Astrocyte (in vitro differentiated cells and primary cell): ENCODE measurements at regions not wholly inside any gene's neighbourhood (a gene's known extent, or its start where the extent isn't known, plus 50 kb on each side); places are given as distances from the start of the nearest gene placed in this dataset.
A peak's percentile ranks its signal among the peaks of the same experiment; 100 is the strongest.

Experiments used
- DNase-seq: peaks from one replicate; pipeline ENCODE4 v3.0.0-alpha.2; 2010; ENCODE audit warnings: low read depth
- FAIRE-seq: peaks from 2 replicates; lab custom pipeline; 2011; peaks lifted over from hg19 to GRCh38; lab: Jason Lieb, UNC
- H2AFZ ChIP-seq: 2 replicates; pipeline ENCODE4 v1.6.0; 2012; ENCODE audit warnings: low read depth, low read length, inconsistent platforms
- H3K27ac ChIP-seq: 2 replicates; pipeline ENCODE4 v1.5.1; 2011; ENCODE audit warnings: low read depth, low read length, inconsistent platforms
- H3K27me3 ChIP-seq: 2 replicates; pipeline ENCODE4 v1.6.0; 2011; ENCODE audit warnings: low read length, inconsistent platforms; ENCODE audit not compliant: insufficient read depth
- H3K36me3 ChIP-seq: 2 replicates; pipeline ENCODE4 v1.5.1; 2011; ENCODE audit warnings: low read length, inconsistent platforms; ENCODE audit not compliant: insufficient read depth
- H3K4me1 ChIP-seq: 2 replicates; pipeline ENCODE4 v1.5.1; 2011; ENCODE audit warnings: low read length, inconsistent platforms; ENCODE audit not compliant: insufficient read depth
- H3K4me2 ChIP-seq: 2 replicates; pipeline ENCODE4 v1.6.0; 2012; ENCODE audit warnings: low read length, inconsistent platforms
- H3K4me3 ChIP-seq: 2 replicates; pipeline ENCODE4 v1.5.1; 2011; ENCODE audit warnings: low read depth, mild to moderate bottlenecking, low read length, inconsistent platforms; ENCODE audit not compliant: insufficient read depth
- H3K79me2 ChIP-seq: 2 replicates; pipeline ENCODE4 v1.6.0; 2012; ENCODE audit warnings: mild to moderate bottlenecking, low read length, inconsistent platforms; ENCODE audit not compliant: insufficient read depth
- H3K9ac ChIP-seq: 2 replicates; pipeline ENCODE4 v1.6.0; 2012; ENCODE audit warnings: mild to moderate bottlenecking, low read length, inconsistent platforms
- H3K9me3 ChIP-seq: 2 replicates; pipeline ENCODE4 v1.5.1; 2012; ENCODE audit warnings: low read depth, mild to moderate bottlenecking, low read length, inconsistent platforms; ENCODE audit not compliant: insufficient read depth
- H4K20me1 ChIP-seq: 2 replicates; pipeline ENCODE4 v1.6.0; 2012; ENCODE audit warnings: low read length, inconsistent platforms; ENCODE audit not compliant: insufficient read depth
- H3K27ac Mint-ChIP-seq: one replicate; pipeline ENCODE4 v1.8.0; 2021; ENCODE audit warnings: mild to moderate bottlenecking, mixed read lengths; ENCODE audit not compliant: unreplicated experiment
- H3K27me3 Mint-ChIP-seq: one replicate; pipeline ENCODE4 v1.8.0; 2021; ENCODE audit warnings: low read depth, mixed read lengths; ENCODE audit not compliant: unreplicated experiment
- H3K36me3 Mint-ChIP-seq: one replicate; pipeline ENCODE4 v1.8.0; 2021; ENCODE audit warnings: low read depth, mixed read lengths; ENCODE audit not compliant: unreplicated experiment
- H3K4me1 Mint-ChIP-seq: one replicate; pipeline ENCODE4 v1.8.0; 2021; ENCODE audit warnings: low read depth, mixed read lengths; ENCODE audit not compliant: unreplicated experiment
- H3K4me3 Mint-ChIP-seq: one replicate; pipeline ENCODE4 v1.8.0; 2021; ENCODE audit warnings: mild to moderate bottlenecking, moderate library complexity, mixed read lengths; ENCODE audit not compliant: unreplicated experiment
- H3K9me3 Mint-ChIP-seq: one replicate; pipeline ENCODE4 v1.8.0; 2021; ENCODE audit warnings: mild to moderate bottlenecking, mixed read lengths; ENCODE audit not compliant: unreplicated experiment
- EZH2 ChIP-seq: IDR thresholded peaks from 2 replicates; pipeline ENCODE4 v1.6.1; 2012; ENCODE audit warnings: mild to moderate bottlenecking, low read length, inconsistent platforms; ENCODE audit not compliant: insufficient read depth
- TF ChIP-seq, protein P1 (sequence below): IDR thresholded peaks from 2 replicates; pipeline ENCODE4 v1.5.1; 2011; ENCODE audit warnings: low read depth, mild to moderate bottlenecking, inconsistent platforms, low read length, moderate library complexity; ENCODE audit not compliant: insufficient read depth

DNA sequence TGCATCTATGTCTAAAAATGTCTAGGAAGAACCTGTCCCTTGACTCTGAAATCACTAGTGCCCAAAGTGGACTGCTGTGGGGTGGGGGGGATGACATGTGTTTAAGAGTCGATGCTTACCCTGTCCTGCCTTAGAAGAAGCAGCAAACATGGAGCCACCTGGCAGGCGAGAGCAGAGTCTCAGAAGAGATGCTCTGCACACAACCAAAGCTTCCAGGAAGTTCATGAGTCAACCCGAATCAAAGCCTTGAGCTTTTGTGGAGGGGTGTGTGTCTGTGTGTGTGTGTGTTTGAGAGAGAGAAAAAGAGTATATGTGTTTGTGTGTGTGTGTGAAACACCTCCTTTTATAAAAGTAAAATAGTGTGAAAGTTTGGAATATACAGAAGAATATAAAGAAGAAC, 269.9 kb downstream of the ALDH8A1 start:
- no peaks in the 10 kb centered on the region for H3K9me3 Mint-ChIP-seq
- Histone ChIP-seq H3K79me2 (no peaks in the 10 kb centered on the region), H3K4me2 (no peak overlapping the region), H3K9me3 (no peaks in the 10 kb centered on the region), H3K9ac (no peak overlapping the region), H4K20me1 (no peaks in the 10 kb centered on the region), H2AFZ (no peak overlapping the region), H3K36me3 (no peaks in the 10 kb centered on the region), H3K27me3 (no peaks in the 10 kb centered on the region), H3K4me1 (peaks cover 15% of the 10 kb centered on the region), H3K4me3 (no peak overlapping the region), H3K27ac (no peak overlapping the region)
- H3K4me3 Mint-ChIP-seq: no peak overlapping the region
- peak overlapping the region; percentile 31 for H3K27ac Mint-ChIP-seq
- peaks cover 12% of the 10 kb centered on the region for H3K4me1 Mint-ChIP-seq
- no peak for TF ChIP-seq EZH2
- TF ChIP-seq, protein P1, sequence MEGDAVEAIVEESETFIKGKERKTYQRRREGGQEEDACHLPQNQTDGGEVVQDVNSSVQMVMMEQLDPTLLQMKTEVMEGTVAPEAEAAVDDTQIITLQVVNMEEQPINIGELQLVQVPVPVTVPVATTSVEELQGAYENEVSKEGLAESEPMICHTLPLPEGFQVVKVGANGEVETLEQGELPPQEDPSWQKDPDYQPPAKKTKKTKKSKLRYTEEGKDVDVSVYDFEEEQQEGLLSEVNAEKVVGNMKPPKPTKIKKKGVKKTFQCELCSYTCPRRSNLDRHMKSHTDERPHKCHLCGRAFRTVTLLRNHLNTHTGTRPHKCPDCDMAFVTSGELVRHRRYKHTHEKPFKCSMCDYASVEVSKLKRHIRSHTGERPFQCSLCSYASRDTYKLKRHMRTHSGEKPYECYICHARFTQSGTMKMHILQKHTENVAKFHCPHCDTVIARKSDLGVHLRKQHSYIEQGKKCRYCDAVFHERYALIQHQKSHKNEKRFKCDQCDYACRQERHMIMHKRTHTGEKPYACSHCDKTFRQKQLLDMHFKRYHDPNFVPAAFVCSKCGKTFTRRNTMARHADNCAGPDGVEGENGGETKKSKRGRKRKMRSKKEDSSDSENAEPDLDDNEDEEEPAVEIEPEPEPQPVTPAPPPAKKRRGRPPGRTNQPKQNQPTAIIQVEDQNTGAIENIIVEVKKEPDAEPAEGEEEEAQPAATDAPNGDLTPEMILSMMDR: no peak
- no peaks in the 10 kb centered on the region for H3K36me3 Mint-ChIP-seq
- H3K27me3 Mint-ChIP-seq: no peaks in the 10 kb centered on the region
- DNase-seq: no peak
- no peak for FAIRE-seq

DNA sequence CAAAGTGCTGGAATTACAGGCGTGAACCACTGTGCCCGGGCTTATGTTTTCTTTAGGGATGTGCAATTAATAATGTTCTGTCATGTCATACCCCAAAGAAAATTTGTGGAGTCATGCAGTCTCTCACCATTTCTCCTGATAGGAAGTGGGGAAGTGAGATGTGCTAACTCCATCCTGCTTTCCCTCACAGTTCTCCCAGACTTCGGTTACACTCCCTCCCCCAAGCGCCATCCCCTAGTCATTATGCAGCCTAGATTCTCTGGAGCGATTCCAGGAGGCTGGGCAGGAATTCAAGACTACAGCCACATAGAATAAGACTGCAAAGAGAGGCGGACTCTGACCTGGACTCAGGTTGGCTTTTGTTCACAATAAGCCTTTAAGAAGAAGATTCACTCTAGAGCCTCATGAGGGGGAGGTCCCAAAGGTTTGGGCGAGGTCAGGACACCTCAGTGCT, 271.4 kb downstream of the ALDH8A1 start:
- H3K4me3 Mint-ChIP-seq: no peak overlapping the region
- H3K4me1 ChIP-seq: peaks cover 12% of the 10 kb centered on the region
- H2AFZ ChIP-seq: peak overlapping the region; percentile 43
- H3K4me2 ChIP-seq: peak overlapping the region; percentile 28
- H3K4me3 ChIP-seq: no peak overlapping the region
- H3K79me2 ChIP-seq: no peaks in the 10 kb centered on the region
- no peaks in the 10 kb centered on the region for H3K36me3 Mint-ChIP-seq
- DNase-seq (peak; percentile 80), FAIRE-seq (no peak)
- TF ChIP-seq EZH2: no peak
- TF ChIP-seq, protein P1: no peak
- H3K27ac ChIP-seq: no peak overlapping the region
- no peaks in the 10 kb centered on the region for H3K27me3 Mint-ChIP-seq
- no peaks in the 10 kb centered on the region for H3K9me3 Mint-ChIP-seq
- H3K9ac ChIP-seq: no peak overlapping the region
- no peaks in the 10 kb centered on the region for H3K9me3 ChIP-seq
- no peaks in the 10 kb centered on the region for H3K27me3 ChIP-seq
- no peak overlapping the region for H3K27ac Mint-ChIP-seq
- H3K4me1 Mint-ChIP-seq: peaks cover 16% of the 10 kb centered on the region
- H3K36me3 ChIP-seq: no peaks in the 10 kb centered on the region
- H4K20me1 ChIP-seq: no peaks in the 10 kb centered on the region
